PC-3 (cell line): ENCODE measurements at regions not wholly inside any gene's neighbourhood (a gene's known extent, or its start where the extent isn't known, plus 50 kb on each side); places are given as distances from the start of the nearest gene placed in this dataset.

ENCODE experiments used
- ATAC-seq: fragments of 200-7000 bp; cut with Tn5 transposase; 2 replicates; pipeline ENCODE4 v1.9.1; 2020; ENCODE audit warnings: mild to moderate bottlenecking, moderate library complexity
- BruUV-seq: library from RNA; stranded (reverse); fragments of 400-500 nt; replicated peaks from 2 replicates; lab custom pipeline; 2021; lab: Mats Ljungman, UMichigan
- CTCF ChIA-PET: fragments of 300-600 bp; sonication (Branson Sonifier 250); formaldehyde crosslinking; loops from one replicate; lab custom pipeline; 2022; ENCODE audit warnings: antibody characterized with exemption; lab: Charles Lee
- POLR2A ChIA-PET: fragments of 300-600 bp; sonication (Branson Sonifier 250); formaldehyde crosslinking; loops from one replicate; lab custom pipeline; 2022; ENCODE audit warnings: antibody characterized with exemption; ENCODE audit not compliant: unreplicated experiment; lab: Charles Lee
- DNase-seq: peaks from one replicate; pipeline ENCODE4 v3.0.0-alpha.2; 2015
- H2AFZ ChIP-seq: fragments of 300-600 bp; sonication (generic); 2 replicates; pipeline ENCODE4 v1.6.0; 2016; ENCODE audit warnings: antibody characterized with exemption, low read length
- H3F3A ChIP-seq: fragments of 300-600 bp; sonication (generic); one replicate; pipeline ENCODE4 v1.6.0; 2017; ENCODE audit warnings: antibody characterized with exemption, low read length, control low read depth, mild to moderate bottlenecking; ENCODE audit not compliant: unreplicated experiment
- H3K27ac ChIP-seq: fragments of 300-600 bp; sonication (generic); 2 replicates; pipeline ENCODE4 v1.5.1; 2016; ENCODE audit warnings: mild to moderate bottlenecking, low read length
- H3K27me3 ChIP-seq: fragments of 300-600 bp; sonication (generic); 2 replicates; pipeline ENCODE4 v1.6.1; 2016; ENCODE audit warnings: low read length, mixed read lengths
- H3K36me3 ChIP-seq: fragments of 300-600 bp; sonication (generic); 2 replicates; pipeline ENCODE4 v1.6.1; 2016; ENCODE audit warnings: low read depth, mixed run types, low read length, mixed read lengths
- H3K4me1 ChIP-seq: fragments of 300-600 bp; sonication (generic); 2 replicates; pipeline ENCODE4 v1.5.1; 2016; ENCODE audit warnings: low read length; ENCODE audit not compliant: insufficient read depth
- H3K4me2 ChIP-seq: fragments of 300-600 bp; sonication (generic); 2 replicates; pipeline ENCODE4 v1.6.0; 2016; ENCODE audit warnings: low read length
- H3K4me3 ChIP-seq: fragments of 300-600 bp; sonication (generic); 2 replicates; pipeline ENCODE4 v1.5.1; 2016; ENCODE audit warnings: mild to moderate bottlenecking, low read length, mixed read lengths
- H3K79me2 ChIP-seq: fragments of 300-600 bp; sonication (generic); 2 replicates; pipeline ENCODE4 v1.6.1; 2017; ENCODE audit warnings: low read length, mixed read lengths
- H3K9ac ChIP-seq: fragments of 300-600 bp; sonication (generic); 2 replicates; pipeline ENCODE4 v1.6.0; 2016; ENCODE audit warnings: mild to moderate bottlenecking, low read length
- H3K9me2 ChIP-seq: fragments of 300-600 bp; sonication (generic); replicated peaks from 2 replicates; pipeline ENCODE4 v1.6.1; 2016; ENCODE audit warnings: mixed run types, low read length, mixed read lengths
- H3K9me3 ChIP-seq: fragments of 300-600 bp; sonication (generic); 2 replicates; pipeline ENCODE4 v1.6.1; 2016; ENCODE audit warnings: low read length, mixed read lengths
- H4K20me1 ChIP-seq: fragments of 300-600 bp; sonication (generic); 2 replicates; pipeline ENCODE4 v1.6.1; 2016; ENCODE audit warnings: low read length, mixed read lengths
- CTCF ChIP-seq: fragments of 300-600 bp; sonication (generic); conservative IDR thresholded peaks from 2 replicates; pipeline ENCODE4 v1.5.1; 2017; ENCODE audit warnings: antibody characterized with exemption, low read depth, mild to moderate bottlenecking, low read length
- EZH2 ChIP-seq: fragments of 300-600 bp; sonication (generic); IDR thresholded peaks from one replicate; pipeline ENCODE4 v1.6.1; 2017; ENCODE audit warnings: antibody characterized with exemption, mild to moderate bottlenecking, low read length; ENCODE audit not compliant: unreplicated experiment
- EZH2phosphoT487 ChIP-seq: fragments of 300-600 bp; sonication (generic); IDR thresholded peaks from 2 replicates; pipeline ENCODE4 v1.6.1; 2018; ENCODE audit warnings: mild to moderate bottlenecking, antibody characterized with exemption, low read length, borderline replicate concordance
- intact Hi-C: fragments of 100-400 bp; cut with micrococcal nuclease; formaldehyde crosslinking; loops from 2 replicates; pipeline ENCODE4 v1.9.0; 2023

DNA sequence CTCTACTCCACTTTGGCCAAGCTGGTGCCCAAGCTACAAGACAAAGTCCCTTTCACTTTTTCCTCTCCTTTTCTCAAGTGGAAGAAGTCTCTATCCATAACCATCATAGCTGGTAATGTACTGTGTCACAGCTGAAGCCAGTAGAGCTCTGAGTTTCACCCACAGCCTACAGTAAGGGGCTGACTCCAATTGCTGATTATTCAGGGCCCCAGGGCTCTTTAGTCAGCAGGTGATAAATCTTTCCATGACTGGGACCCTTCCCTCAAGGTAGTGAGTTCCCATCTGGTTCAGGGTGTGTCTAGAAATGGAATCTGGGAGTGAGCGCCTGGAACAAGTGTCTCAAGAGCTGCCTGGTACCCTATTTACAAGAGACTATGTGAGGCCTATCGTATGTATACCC is 436.0 kb upstream of the CA10 start:
- TF ChIP-seq EZH2, result no peak
- TF ChIP-seq EZH2phosphoT487, result no peak
- TF ChIP-seq CTCF, result no peak
- H3K9me3 ChIP-seq, result peaks cover 22% of the 10 kb centered on the region
- no peak overlapping the region for H3K4me3 ChIP-seq
- intact Hi-C loops, result no loop called here
- H3K4me2 ChIP-seq, result no peak overlapping the region
- H3F3A ChIP-seq, result no peaks in the 10 kb centered on the region
- H3K79me2 ChIP-seq, result no peaks in the 10 kb centered on the region
- no peak overlapping the region for H3K27ac ChIP-seq
- H3K9me2 ChIP-seq, result no peaks in the 10 kb centered on the region
- no peaks in the 10 kb centered on the region for H4K20me1 ChIP-seq
- DNase-seq (no peak), ATAC-seq (no peak)
- BruUV-seq, result no TSS peak
- H2AFZ ChIP-seq, result no peak overlapping the region
- H3K36me3 ChIP-seq, result no peaks in the 10 kb centered on the region
- POLR2A ChIA-PET, result no interaction called here
- H3K27me3 ChIP-seq, result no peaks in the 10 kb centered on the region
- no peaks in the 10 kb centered on the region for H3K4me1 ChIP-seq
- H3K9ac ChIP-seq, result no peak overlapping the region
- CTCF ChIA-PET, result no interaction called here

- Histone ChIP-seq H3K4me3 (no peak overlapping the region), H2AFZ (no peak overlapping the region), H3K36me3 (no peaks in the 10 kb centered on the region), H3K9ac (no peak overlapping the region), H3K4me2 (no peak overlapping the region), H3K27ac (no peak overlapping the region), H3K27me3 (no peaks in the 10 kb centered on the region), H4K20me1 (no peaks in the 10 kb centered on the region), H3F3A (no peaks in the 10 kb centered on the region), H3K9me3 (peaks cover 40% of the 10 kb centered on the region), H3K9me2 (no peaks in the 10 kb centered on the region), H3K4me1 (no peaks in the 10 kb centered on the region), H3K79me2 (no peaks in the 10 kb centered on the region)
- DNase-seq (no peak), ATAC-seq (no peak)
- BruUV-seq, result no TSS peak
- CTCF ChIA-PET, result no interaction called here
- TF ChIP-seq EZH2phosphoT487, result no peak
- TF ChIP-seq CTCF, result no peak
- no peak for TF ChIP-seq EZH2
- intact Hi-C loops, result no loop called here
- POLR2A ChIA-PET, result no interaction called here
These were observed 388.5 kb upstream of the CA10 start for GRCh38 chr17:52546990-52547389.

GRCh38 chr17:52546493-52546892 is 388.0 kb upstream of the CA10 start:
- Histone ChIP-seq H2AFZ (no peak overlapping the region), H3K9me2 (no peaks in the 10 kb centered on the region), H3K4me3 (no peak overlapping the region), H3K27me3 (no peaks in the 10 kb centered on the region), H3K79me2 (no peaks in the 10 kb centered on the region), H3K9me3 (peaks cover 36% of the 10 kb centered on the region), H3K4me1 (no peaks in the 10 kb centered on the region), H3K4me2 (no peak overlapping the region), H3F3A (no peaks in the 10 kb centered on the region), H4K20me1 (no peaks in the 10 kb centered on the region), H3K36me3 (no peaks in the 10 kb centered on the region), H3K27ac (no peak overlapping the region), H3K9ac (no peak overlapping the region)
- DNase-seq, result no peak
- BruUV-seq, result no TSS peak
- intact Hi-C loops, result no loop called here
- TF ChIP-seq EZH2 (no peak), EZH2phosphoT487 (no peak)
- ATAC-seq, result no peak
- CTCF ChIA-PET, result no interaction called here
- POLR2A ChIA-PET, result no interaction called here
